ENCODE measurements at regions not wholly inside any gene's neighbourhood (a gene's known extent, or its start where the extent isn't known, plus 50 kb on each side); places are given as distances from the start of the nearest gene placed in this dataset.

- no peaks in the 10 kb centered on the region for H3K27me3 ChIP-seq (replicated peaks in 1 of 4; ENCODE audit: control extremely low read depth in 1 of 4, control insufficient read depth in 3 of 4, insufficient read depth in 4 of 4, low read length in 3 of 4)
- ChIA-PET POLR2A (no interaction called here), CTCF (no interaction called here)
- no peak overlapping the region for H3K4me3 Mint-ChIP-seq
- H3K9ac ChIP-seq (ENCODE audit: low read length) = no peak overlapping the region
- no peaks in the 10 kb centered on the region for H3K4me1 Mint-ChIP-seq
- TF ChIP-seq EZH2 (IDR thresholded peaks at IDR 0.05; ENCODE audit: borderline replicate concordance, insufficient read depth, low read depth, low read length, poor library complexity, severe bottlenecking) (no peak), CTCF (IDR thresholded peaks at IDR 0.05) (no peak)
- ATAC-seq (ENCODE audit: low read depth) (no peak), DNase-seq (no peak)
- no peak overlapping the region for H2AFZ ChIP-seq (ENCODE audit: insufficient read depth, low read depth, low read length, poor library complexity, severe bottlenecking)
- no CpG with 5 or more reads among the region's 2 CpGs for WGBS (ENCODE audit: insufficient coverage)
- H3K27ac Mint-ChIP-seq = no peak overlapping the region
- no peaks in the 10 kb centered on the region for H3K4me1 ChIP-seq (ENCODE audit: control insufficient read depth in 2 of 2, insufficient read depth in 2 of 2, low read length in 2 of 2)
- intact Hi-C loops (cut with micrococcal nuclease) = no loop called here
- no peaks in the 10 kb centered on the region for H3K27me3 Mint-ChIP-seq
- no peak overlapping the region for H3K4me3 ChIP-seq (ENCODE audit: control extremely low read depth in 1 of 5, extremely low read depth in 1 of 5, insufficient read depth in 1 of 5, low read depth in 2 of 5, low read length in 4 of 5)
- no peak overlapping the region for H3K27ac ChIP-seq (ENCODE audit: low read length in 2 of 2)
- no peaks in the 10 kb centered on the region for H3K79me2 ChIP-seq (ENCODE audit: control insufficient read depth, insufficient read depth, low read length)
- no peaks in the 10 kb centered on the region for H3K9me3 ChIP-seq (ENCODE audit: control extremely low read depth in 1 of 3, control insufficient read depth in 2 of 3, insufficient read depth in 1 of 3, low read length in 2 of 3)
- H3K36me3 ChIP-seq (replicated peaks in 1 of 2; ENCODE audit: control extremely low read depth in 1 of 2, control insufficient read depth in 1 of 2, extremely low read depth in 1 of 2, insufficient read depth in 2 of 2, low read length in 1 of 2) = no peaks in the 10 kb centered on the region
- H3K4me2 ChIP-seq (replicated peaks; ENCODE audit: low read depth, low read length, poor library complexity, severe bottlenecking) = no peak overlapping the region
- no peaks in the 10 kb centered on the region for H4K20me1 ChIP-seq (ENCODE audit: control insufficient read depth, insufficient read depth, low read length, poor library complexity, severe bottlenecking)
- no peaks in the 10 kb centered on the region for H3K9me3 Mint-ChIP-seq (ENCODE audit: insufficient read depth)
Observed at GRCh38 chr13:59178344-59178743, 985.4 kb downstream of the DIAPH3 start.

GRCh38 chr13:59182241-59182640 lies 981.5 kb downstream of the DIAPH3 start:
- ATAC-seq (ENCODE audit: low read depth) (no peak), DNase-seq (no peak)
- no peak for TF ChIP-seq EZH2 (IDR thresholded peaks at IDR 0.05; ENCODE audit: borderline replicate concordance, insufficient read depth, low read depth, low read length, poor library complexity, severe bottlenecking)
- TF ChIP-seq CTCF (IDR thresholded peaks at IDR 0.05) = no peak
- Histone ChIP-seq H4K20me1 (ENCODE audit: control insufficient read depth, insufficient read depth, low read length, poor library complexity, severe bottlenecking) (no peaks in the 10 kb centered on the region), H3K4me2 (replicated peaks; ENCODE audit: low read depth, low read length, poor library complexity, severe bottlenecking) (no peak overlapping the region), H3K9ac (ENCODE audit: low read length) (no peak overlapping the region), H3K27me3 (replicated peaks in 1 of 4; ENCODE audit: control extremely low read depth in 1 of 4, control insufficient read depth in 3 of 4, insufficient read depth in 4 of 4, low read length in 3 of 4) (no peaks in the 10 kb centered on the region), H3K4me1 (ENCODE audit: control insufficient read depth in 2 of 2, insufficient read depth in 2 of 2, low read length in 2 of 2) (no peaks in the 10 kb centered on the region), H3K79me2 (ENCODE audit: control insufficient read depth, insufficient read depth, low read length) (no peaks in the 10 kb centered on the region), H3K4me3 (ENCODE audit: control extremely low read depth in 1 of 5, extremely low read depth in 1 of 5, insufficient read depth in 1 of 5, low read depth in 2 of 5, low read length in 4 of 5) (no peak overlapping the region), H2AFZ (ENCODE audit: insufficient read depth, low read depth, low read length, poor library complexity, severe bottlenecking) (no peak overlapping the region), H3K36me3 (replicated peaks in 1 of 2; ENCODE audit: control extremely low read depth in 1 of 2, control insufficient read depth in 1 of 2, extremely low read depth in 1 of 2, insufficient read depth in 2 of 2, low read length in 1 of 2) (no peaks in the 10 kb centered on the region), H3K27ac (ENCODE audit: low read length in 2 of 2) (no peak overlapping the region), H3K9me3 (ENCODE audit: control extremely low read depth in 1 of 3, control insufficient read depth in 2 of 3, insufficient read depth in 1 of 3, low read length in 2 of 3) (no peaks in the 10 kb centered on the region)
- no peak overlapping the region for H3K27ac Mint-ChIP-seq
- no peaks in the 10 kb centered on the region for H3K9me3 Mint-ChIP-seq (ENCODE audit: insufficient read depth)
- no peaks in the 10 kb centered on the region for H3K4me1 Mint-ChIP-seq
- POLR2A ChIA-PET = no interaction called here
- intact Hi-C loops (cut with micrococcal nuclease) = no loop called here
- CTCF ChIA-PET = no interaction called here
- no peak overlapping the region for H3K4me3 Mint-ChIP-seq
- 86% methylated on average over 3 of the region's 4 CpGs for WGBS (ENCODE audit: insufficient coverage)
- H3K27me3 Mint-ChIP-seq = no peaks in the 10 kb centered on the region
